WTC11 (cell line): ENCODE measurements at regions not wholly inside any gene's neighbourhood (a gene's known extent, or its start where the extent isn't known, plus 50 kb on each side); places are given as distances from the start of the nearest gene placed in this dataset.

Experiments used
- ATAC-seq: fragments of 200-7000 bp; cut with Tn5 transposase; 2 replicates; pipeline ENCODE4 v1.10.0; 2021; ENCODE audit warnings: mild to moderate bottlenecking, moderate library complexity
- CTCF ChIA-PET: fragments of 300-600 bp; sonication (Branson Sonifier 250); formaldehyde crosslinking; loops from one replicate; lab custom pipeline; 2021; ENCODE audit warnings: antibody characterized with exemption; lab: Charles Lee
- POLR2A ChIA-PET: fragments of 350-600 bp; sonication (Branson Sonifier 250); formaldehyde crosslinking; loops from one replicate; lab custom pipeline; 2021; ENCODE audit warnings: antibody characterized with exemption; lab: Charles Lee
- DNase-seq: peaks from one replicate; pipeline ENCODE4 v3.0.0; 2021; ENCODE audit warnings: low spot score
- H3K27ac Mint-ChIP-seq: 2 replicates; pipeline ENCODE4 v1.8.0; 2021; ENCODE audit warnings: mixed read lengths
- H3K27me3 Mint-ChIP-seq: 2 replicates; pipeline ENCODE4 v1.8.0; 2021; ENCODE audit warnings: low read depth, mild to moderate bottlenecking, moderate library complexity, mixed read lengths
- H3K36me3 Mint-ChIP-seq: 2 replicates; pipeline ENCODE4 v1.8.0; 2021; ENCODE audit warnings: mixed read lengths
- H3K4me1 Mint-ChIP-seq: 2 replicates; pipeline ENCODE4 v1.8.0; 2022; ENCODE audit warnings: mixed read lengths
- H3K4me3 Mint-ChIP-seq: 2 replicates; pipeline ENCODE4 v1.8.0; 2021; ENCODE audit warnings: mild to moderate bottlenecking, moderate library complexity, mixed read lengths
- H3K9me3 Mint-ChIP-seq: 2 replicates; pipeline ENCODE4 v1.8.0; 2021; ENCODE audit warnings: mixed read lengths
- ELF4 ChIP-seq: sonication (generic); formaldehyde crosslinking; IDR thresholded peaks from 2 replicates; pipeline ENCODE4 v1.8.1; 2022; ENCODE audit warnings: low read depth, mild to moderate bottlenecking, moderate library complexity, missing genetic modification reagents
- GRHL2 ChIP-seq: fragments of 250-450 bp; sonication (Bioruptor Pico); IDR thresholded peaks from 2 replicates; pipeline ENCODE4 v1.8.0; 2022; ENCODE audit warnings: mild to moderate bottlenecking, moderate library complexity; ENCODE audit not compliant: insufficient replicate concordance, severe bottlenecking
- GTF2I ChIP-seq: fragments of 250-450 bp; sonication (Bioruptor Pico); conservative IDR thresholded peaks from 2 replicates; pipeline ENCODE4 v1.4.0; 2021; ENCODE audit warnings: mild to moderate bottlenecking
- IRF2 ChIP-seq: sonication (generic); formaldehyde crosslinking; IDR thresholded peaks from 2 replicates; pipeline ENCODE4 v1.8.0; 2022; ENCODE audit warnings: low read depth, missing genetic modification reagents, borderline replicate concordance
- JAZF1 ChIP-seq: fragments of 250-450 bp; sonication (Bioruptor Pico); IDR thresholded peaks from 2 replicates; pipeline ENCODE4 v1.9.0; 2021; ENCODE audit warnings: moderate library complexity, mild to moderate bottlenecking, inconsistent platforms
- JUN ChIP-seq: sonication (generic); formaldehyde crosslinking; IDR thresholded peaks from 2 replicates; pipeline ENCODE4 v1.8.0; 2023; ENCODE audit warnings: mild to moderate bottlenecking, missing genetic modification reagents
- KAT7 ChIP-seq: sonication (generic); formaldehyde crosslinking; IDR thresholded peaks from 2 replicates; pipeline ENCODE4 v1.8.1; 2023; ENCODE audit warnings: missing genetic modification reagents, mild to moderate bottlenecking, borderline replicate concordance
- MYBL2 ChIP-seq: sonication (generic); formaldehyde crosslinking; IDR thresholded peaks from 2 replicates; pipeline ENCODE4 v1.8.1; 2023; ENCODE audit warnings: mild to moderate bottlenecking, moderate library complexity, missing genetic modification reagents
- NFE2L1 ChIP-seq: sonication (generic); formaldehyde crosslinking; IDR thresholded peaks from 2 replicates; pipeline ENCODE4 v1.8.1; 2023; ENCODE audit warnings: missing genetic modification reagents
- USF2 ChIP-seq: sonication (generic); formaldehyde crosslinking; IDR thresholded peaks from 2 replicates; pipeline ENCODE4 v1.8.1; 2023; ENCODE audit warnings: mild to moderate bottlenecking, missing genetic modification reagents, moderate library complexity
- ZNF396 ChIP-seq: fragments of 250-450 bp; sonication (Bioruptor Pico); IDR thresholded peaks from 2 replicates; pipeline ENCODE4 v1.8.0; 2021; ENCODE audit warnings: mild to moderate bottlenecking, moderate library complexity, borderline replicate concordance
- ZNF416 ChIP-seq: fragments of 250-450 bp; sonication (Bioruptor Pico); IDR thresholded peaks from 2 replicates; pipeline ENCODE4 v1.9.0; 2021; ENCODE audit warnings: mild to moderate bottlenecking, inconsistent platforms
- TF ChIP-seq, protein P1 (sequence below): fragments of 200-600 bp; IDR thresholded peaks from 2 replicates; pipeline ENCODE4 v1.8.0; 2022; ENCODE audit warnings: antibody characterized with exemption
- TF ChIP-seq, protein P2 (sequence below): sonication (generic); formaldehyde crosslinking; IDR thresholded peaks from 2 replicates; pipeline ENCODE4 v1.8.0; 2023; ENCODE audit warnings: missing genetic modification reagents
- TF ChIP-seq, protein P3 (sequence below): sonication (generic); formaldehyde crosslinking; IDR thresholded peaks from 2 replicates; pipeline ENCODE4 v1.8.1; 2023; ENCODE audit warnings: mild to moderate bottlenecking, missing genetic modification reagents, borderline replicate concordance
- TF ChIP-seq, protein P4 (sequence below): fragments of 250-450 bp; sonication (Bioruptor Pico); IDR thresholded peaks from 2 replicates; pipeline ENCODE4 v1.9.0; 2021; ENCODE audit warnings: mild to moderate bottlenecking

GRCh38 chr9:117616431-117616831 lies 87.8 kb upstream of the TLR4 start:
- ATAC-seq = peak; percentile 36; the same call in 1 of the 2 replicates
- DNase-seq = no peak
- ChIA-PET CTCF (no interaction called here), POLR2A (no interaction called here)
- Mint-ChIP-seq H3K9me3 (peaks cover 12% of the 10 kb centered on the region), H3K27me3 (no peaks in the 10 kb centered on the region), H3K36me3 (no peaks in the 10 kb centered on the region), H3K27ac (no peak overlapping the region), H3K4me3 (no peak overlapping the region), H3K4me1 (peaks cover 6% of the 10 kb centered on the region)
- TF ChIP-seq IRF2 = no peak
- no peak for TF ChIP-seq KAT7 (CRISPR knock-in tag)

DNA sequence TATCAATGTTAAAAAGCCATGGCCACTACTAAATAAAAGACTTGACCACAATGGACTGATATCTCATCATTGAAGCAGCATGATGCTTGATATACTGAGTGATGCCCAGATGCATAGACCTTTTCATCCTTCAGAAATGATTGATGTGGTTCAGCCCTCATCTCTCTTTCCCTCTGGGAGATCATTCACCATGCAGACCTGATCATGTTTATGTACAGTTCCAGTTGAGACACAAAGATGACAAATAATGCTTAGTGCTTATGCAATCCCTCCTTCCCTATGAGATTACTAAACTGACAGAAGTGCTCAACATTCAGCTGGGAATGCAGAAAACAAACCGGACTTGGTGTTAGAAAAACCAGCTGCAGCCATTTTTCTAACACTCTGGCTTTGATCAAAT lies 91.9 kb upstream of the TLR4 start:
- no peaks in the 10 kb centered on the region for H3K36me3 Mint-ChIP-seq
- H3K4me1 Mint-ChIP-seq = no peaks in the 10 kb centered on the region
- no peak for TF ChIP-seq ZNF396 (CRISPR knock-in tag)
- TF ChIP-seq NFE2L1 (CRISPR knock-in tag) = no peak
- TF ChIP-seq ZNF416 (CRISPR knock-in tag) = no peak
- TF ChIP-seq, protein P1, sequence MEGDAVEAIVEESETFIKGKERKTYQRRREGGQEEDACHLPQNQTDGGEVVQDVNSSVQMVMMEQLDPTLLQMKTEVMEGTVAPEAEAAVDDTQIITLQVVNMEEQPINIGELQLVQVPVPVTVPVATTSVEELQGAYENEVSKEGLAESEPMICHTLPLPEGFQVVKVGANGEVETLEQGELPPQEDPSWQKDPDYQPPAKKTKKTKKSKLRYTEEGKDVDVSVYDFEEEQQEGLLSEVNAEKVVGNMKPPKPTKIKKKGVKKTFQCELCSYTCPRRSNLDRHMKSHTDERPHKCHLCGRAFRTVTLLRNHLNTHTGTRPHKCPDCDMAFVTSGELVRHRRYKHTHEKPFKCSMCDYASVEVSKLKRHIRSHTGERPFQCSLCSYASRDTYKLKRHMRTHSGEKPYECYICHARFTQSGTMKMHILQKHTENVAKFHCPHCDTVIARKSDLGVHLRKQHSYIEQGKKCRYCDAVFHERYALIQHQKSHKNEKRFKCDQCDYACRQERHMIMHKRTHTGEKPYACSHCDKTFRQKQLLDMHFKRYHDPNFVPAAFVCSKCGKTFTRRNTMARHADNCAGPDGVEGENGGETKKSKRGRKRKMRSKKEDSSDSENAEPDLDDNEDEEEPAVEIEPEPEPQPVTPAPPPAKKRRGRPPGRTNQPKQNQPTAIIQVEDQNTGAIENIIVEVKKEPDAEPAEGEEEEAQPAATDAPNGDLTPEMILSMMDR = no peak
- peaks cover 4% of the 10 kb centered on the region; the same call in 1 of the 2 replicates for H3K9me3 Mint-ChIP-seq
- no peak overlapping the region for H3K4me3 Mint-ChIP-seq
- no peak for ATAC-seq
- CTCF ChIA-PET = no interaction called here
- no peaks in the 10 kb centered on the region for H3K27me3 Mint-ChIP-seq
- no peak overlapping the region for H3K27ac Mint-ChIP-seq
- no peak for DNase-seq
- POLR2A ChIA-PET = no interaction called here

DNA sequence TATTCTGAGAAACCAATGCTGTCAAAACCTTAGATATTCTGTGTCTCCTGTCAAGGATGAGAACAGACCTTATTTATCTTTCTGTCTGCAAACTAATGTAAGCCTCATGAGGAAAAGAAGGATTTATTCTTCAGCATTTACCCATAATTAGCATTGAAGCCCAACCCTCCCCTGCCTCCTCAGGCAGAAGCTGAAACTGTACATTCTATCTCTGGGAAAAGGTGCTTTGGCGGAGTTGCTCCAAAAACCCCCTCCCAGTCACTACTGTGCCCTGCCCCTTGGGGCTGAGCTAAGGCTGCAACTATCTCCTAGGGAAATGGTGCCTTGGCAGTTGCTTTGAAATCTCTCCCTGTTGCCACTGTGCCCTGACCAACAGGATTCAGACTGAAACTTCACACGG lies 106.2 kb upstream of the TLR4 start:
- CTCF ChIA-PET = interaction anchor here (1.0 kb wide), 1 partner anchor 110 kb away, joined by 3 read pairs; no protein-coding TSS in a partner anchor
- Mint-ChIP-seq H3K27ac (no peak overlapping the region), H3K36me3 (peaks cover 6% of the 10 kb centered on the region; the same call in 1 of the 2 replicates)
- no peak for ATAC-seq
- DNase-seq = no peak
- TF ChIP-seq JAZF1 (CRISPR knock-in tag) (no peak), ELF4 (CRISPR knock-in tag) (no peak)
- TF ChIP-seq, all 79 proteins: peak for 0
- POLR2A ChIA-PET = no interaction called here
- Mint-ChIP-seq H3K4me1 (peaks cover 29% of the 10 kb centered on the region), H3K4me3 (no peak overlapping the region), H3K9me3 (peaks cover 29% of the 10 kb centered on the region), H3K27me3 (no peaks in the 10 kb centered on the region)

DNA sequence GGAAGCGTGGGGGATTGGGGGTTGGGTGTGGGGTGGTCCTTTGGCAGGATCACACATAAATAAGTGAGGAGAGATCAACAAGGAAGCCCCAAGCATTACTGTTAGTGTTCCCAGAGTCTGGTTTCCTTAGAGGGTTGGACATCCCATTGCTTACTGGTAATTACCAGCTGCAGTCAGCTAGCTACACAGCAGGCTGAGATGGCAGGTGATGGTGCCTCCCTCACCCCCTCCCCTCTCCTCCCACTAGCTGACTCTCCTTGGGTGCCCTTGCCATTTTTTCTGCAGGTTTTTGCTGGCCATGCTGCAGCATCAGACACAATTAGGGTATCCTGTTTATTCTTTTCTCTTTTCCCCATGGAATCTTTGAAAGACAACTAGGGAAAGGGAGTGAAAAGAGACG lies 107.5 kb upstream of the TLR4 start:
- no peak for DNase-seq
- TF ChIP-seq USF2 (CRISPR knock-in tag) = no peak
- TF ChIP-seq, all 79 proteins: peak for 0
- Mint-ChIP-seq H3K9me3 (peaks cover 28% of the 10 kb centered on the region), H3K27ac (no peak overlapping the region), H3K4me1 (peaks cover 30% of the 10 kb centered on the region), H3K36me3 (peaks cover 6% of the 10 kb centered on the region; the same call in 1 of the 2 replicates), H3K4me3 (no peak overlapping the region), H3K27me3 (no peaks in the 10 kb centered on the region)
- POLR2A ChIA-PET = no interaction called here
- CTCF ChIA-PET = no interaction called here
- peak; percentile 47; the same call in 1 of the 2 replicates for ATAC-seq

DNA sequence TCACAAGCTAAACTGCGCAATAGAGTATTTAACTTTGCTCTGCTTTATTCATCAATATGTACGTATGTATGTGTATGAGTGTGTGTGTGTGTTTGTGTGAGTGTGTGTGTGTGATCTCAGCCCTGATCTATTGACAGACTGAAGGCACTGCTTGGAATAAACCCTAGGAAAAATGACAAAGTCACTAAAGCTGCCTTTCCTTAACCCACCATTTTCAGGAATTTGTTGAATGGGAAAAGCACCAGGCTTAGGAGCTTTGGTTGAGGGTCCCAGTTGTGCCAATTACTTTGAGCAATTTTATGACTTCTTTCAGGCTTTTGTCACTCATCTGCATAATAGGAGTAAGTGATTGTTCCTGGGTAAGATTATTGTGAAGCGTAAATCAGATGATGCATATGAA lies 108.6 kb upstream of the TLR4 start:
- Mint-ChIP-seq H3K4me3 (peak overlapping the region; percentile 1; the same call in 1 of the 2 replicates), H3K27ac (peak overlapping the region; percentile 64), H3K9me3 (peaks cover 18% of the 10 kb centered on the region), H3K36me3 (peaks cover 4% of the 10 kb centered on the region; the same call in 1 of the 2 replicates), H3K4me1 (peaks cover 38% of the 10 kb centered on the region), H3K27me3 (no peaks in the 10 kb centered on the region)
- ChIA-PET POLR2A (no interaction called here), CTCF (interaction anchor here (2.1 kb wide), 1 partner anchor 108 kb away, joined by 7 read pairs; no protein-coding TSS in a partner anchor)
- DNase-seq = no peak
- no peak for ATAC-seq
- TF ChIP-seq JUN (CRISPR knock-in tag) (no peak), MYBL2 (CRISPR knock-in tag) (no peak), GRHL2 (no peak), GTF2I (CRISPR knock-in tag) (no peak)
- TF ChIP-seq, protein P2, sequence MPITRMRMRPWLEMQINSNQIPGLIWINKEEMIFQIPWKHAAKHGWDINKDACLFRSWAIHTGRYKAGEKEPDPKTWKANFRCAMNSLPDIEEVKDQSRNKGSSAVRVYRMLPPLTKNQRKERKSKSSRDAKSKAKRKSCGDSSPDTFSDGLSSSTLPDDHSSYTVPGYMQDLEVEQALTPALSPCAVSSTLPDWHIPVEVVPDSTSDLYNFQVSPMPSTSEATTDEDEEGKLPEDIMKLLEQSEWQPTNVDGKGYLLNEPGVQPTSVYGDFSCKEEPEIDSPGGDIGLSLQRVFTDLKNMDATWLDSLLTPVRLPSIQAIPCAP (CRISPR knock-in tag) = no peak
- TF ChIP-seq, protein P3, sequence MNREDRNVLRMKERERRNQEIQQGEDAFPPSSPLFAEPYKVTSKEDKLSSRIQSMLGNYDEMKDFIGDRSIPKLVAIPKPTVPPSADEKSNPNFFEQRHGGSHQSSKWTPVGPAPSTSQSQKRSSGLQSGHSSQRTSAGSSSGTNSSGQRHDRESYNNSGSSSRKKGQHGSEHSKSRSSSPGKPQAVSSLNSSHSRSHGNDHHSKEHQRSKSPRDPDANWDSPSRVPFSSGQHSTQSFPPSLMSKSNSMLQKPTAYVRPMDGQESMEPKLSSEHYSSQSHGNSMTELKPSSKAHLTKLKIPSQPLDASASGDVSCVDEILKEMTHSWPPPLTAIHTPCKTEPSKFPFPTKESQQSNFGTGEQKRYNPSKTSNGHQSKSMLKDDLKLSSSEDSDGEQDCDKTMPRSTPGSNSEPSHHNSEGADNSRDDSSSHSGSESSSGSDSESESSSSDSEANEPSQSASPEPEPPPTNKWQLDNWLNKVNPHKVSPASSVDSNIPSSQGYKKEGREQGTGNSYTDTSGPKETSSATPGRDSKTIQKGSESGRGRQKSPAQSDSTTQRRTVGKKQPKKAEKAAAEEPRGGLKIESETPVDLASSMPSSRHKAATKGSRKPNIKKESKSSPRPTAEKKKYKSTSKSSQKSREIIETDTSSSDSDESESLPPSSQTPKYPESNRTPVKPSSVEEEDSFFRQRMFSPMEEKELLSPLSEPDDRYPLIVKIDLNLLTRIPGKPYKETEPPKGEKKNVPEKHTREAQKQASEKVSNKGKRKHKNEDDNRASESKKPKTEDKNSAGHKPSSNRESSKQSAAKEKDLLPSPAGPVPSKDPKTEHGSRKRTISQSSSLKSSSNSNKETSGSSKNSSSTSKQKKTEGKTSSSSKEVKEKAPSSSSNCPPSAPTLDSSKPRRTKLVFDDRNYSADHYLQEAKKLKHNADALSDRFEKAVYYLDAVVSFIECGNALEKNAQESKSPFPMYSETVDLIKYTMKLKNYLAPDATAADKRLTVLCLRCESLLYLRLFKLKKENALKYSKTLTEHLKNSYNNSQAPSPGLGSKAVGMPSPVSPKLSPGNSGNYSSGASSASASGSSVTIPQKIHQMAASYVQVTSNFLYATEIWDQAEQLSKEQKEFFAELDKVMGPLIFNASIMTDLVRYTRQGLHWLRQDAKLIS (CRISPR knock-in tag) = no peak
- TF ChIP-seq, protein P4, sequence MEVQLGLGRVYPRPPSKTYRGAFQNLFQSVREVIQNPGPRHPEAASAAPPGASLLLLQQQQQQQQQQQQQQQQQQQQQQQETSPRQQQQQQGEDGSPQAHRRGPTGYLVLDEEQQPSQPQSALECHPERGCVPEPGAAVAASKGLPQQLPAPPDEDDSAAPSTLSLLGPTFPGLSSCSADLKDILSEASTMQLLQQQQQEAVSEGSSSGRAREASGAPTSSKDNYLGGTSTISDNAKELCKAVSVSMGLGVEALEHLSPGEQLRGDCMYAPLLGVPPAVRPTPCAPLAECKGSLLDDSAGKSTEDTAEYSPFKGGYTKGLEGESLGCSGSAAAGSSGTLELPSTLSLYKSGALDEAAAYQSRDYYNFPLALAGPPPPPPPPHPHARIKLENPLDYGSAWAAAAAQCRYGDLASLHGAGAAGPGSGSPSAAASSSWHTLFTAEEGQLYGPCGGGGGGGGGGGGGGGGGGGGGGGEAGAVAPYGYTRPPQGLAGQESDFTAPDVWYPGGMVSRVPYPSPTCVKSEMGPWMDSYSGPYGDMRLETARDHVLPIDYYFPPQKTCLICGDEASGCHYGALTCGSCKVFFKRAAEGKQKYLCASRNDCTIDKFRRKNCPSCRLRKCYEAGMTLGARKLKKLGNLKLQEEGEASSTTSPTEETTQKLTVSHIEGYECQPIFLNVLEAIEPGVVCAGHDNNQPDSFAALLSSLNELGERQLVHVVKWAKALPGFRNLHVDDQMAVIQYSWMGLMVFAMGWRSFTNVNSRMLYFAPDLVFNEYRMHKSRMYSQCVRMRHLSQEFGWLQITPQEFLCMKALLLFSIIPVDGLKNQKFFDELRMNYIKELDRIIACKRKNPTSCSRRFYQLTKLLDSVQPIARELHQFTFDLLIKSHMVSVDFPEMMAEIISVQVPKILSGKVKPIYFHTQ (CRISPR knock-in tag) = no peak
